EH (cell line): ENCODE measurements at regions not wholly inside any gene's neighbourhood (a gene's known extent, or its start where the extent isn't known, plus 50 kb on each side); places are given as distances from the start of the nearest gene placed in this dataset.
A peak's percentile ranks its signal among the peaks of the same experiment; 100 is the strongest.
"Not testable (repeated sequence)": the region's sequence is repeated elsewhere in the genome, so short reads cannot be mapped to it uniquely, and the experiment has no call there.

Source experiments
- DNase-seq: peaks from one replicate; pipeline ENCODE4 v3.0.0-alpha.2; 2015; ENCODE audit warnings: low read depth

DNA sequence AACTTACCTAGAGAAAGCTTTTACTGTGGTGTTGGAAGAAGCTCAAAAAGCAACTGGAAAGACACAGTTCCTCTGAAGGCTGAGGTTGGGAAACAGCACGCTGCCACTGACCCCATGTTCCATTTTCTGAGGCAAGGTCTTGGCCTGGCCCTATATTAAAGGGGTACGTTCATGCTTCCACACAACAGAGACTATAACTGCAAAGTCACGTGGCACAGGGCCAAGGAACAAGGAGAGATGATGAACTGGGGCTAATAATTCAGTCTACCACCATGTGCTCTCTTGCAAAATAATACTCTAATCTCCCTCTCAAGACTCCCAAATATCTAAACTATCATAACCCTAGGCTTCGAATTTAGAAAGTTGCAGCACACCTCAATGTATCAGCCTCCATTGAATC is 381.6 kb downstream of the DSEL start:
- DNase-seq = no peak

DNA sequence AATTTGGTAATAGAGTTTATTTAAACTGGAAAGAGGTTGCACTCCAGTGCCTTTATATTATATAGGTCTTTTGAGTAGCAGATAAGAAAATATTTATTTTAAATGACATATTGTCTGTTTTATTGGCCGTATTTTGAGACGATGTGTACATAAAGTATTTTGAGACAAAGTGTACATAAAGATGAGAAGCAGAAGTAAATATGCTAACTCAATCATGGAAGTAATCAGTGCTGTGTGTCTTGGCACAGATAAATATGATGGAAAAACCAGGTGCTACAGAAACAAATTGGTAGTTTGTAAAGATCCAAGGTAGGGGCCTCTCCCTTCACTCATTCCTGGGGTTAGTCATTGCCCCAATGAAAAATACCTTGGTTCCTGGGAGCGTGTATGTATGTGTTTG is 382.9 kb downstream of the DSEL start:
- no peak for DNase-seq

DNA sequence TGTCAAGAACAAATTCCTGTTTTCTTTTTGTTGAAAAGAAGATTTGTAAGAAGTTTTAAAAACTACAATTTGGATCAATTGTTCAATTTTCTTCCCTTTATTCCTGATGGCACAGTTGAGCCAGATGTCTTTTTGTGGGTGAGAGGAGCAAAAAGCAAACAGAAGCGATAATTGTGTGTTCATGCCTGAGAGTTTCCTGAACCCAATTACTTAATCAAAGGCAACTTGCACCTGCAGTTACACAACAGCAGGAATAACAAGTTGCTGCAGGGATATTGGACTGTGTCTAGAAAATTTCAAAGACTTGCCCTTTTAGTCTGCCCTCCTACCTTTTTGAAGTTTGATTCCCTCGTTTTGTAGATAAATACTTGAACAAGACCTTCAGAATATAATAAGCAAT is 383.6 kb downstream of the DSEL start:
- no peak for DNase-seq

DNA sequence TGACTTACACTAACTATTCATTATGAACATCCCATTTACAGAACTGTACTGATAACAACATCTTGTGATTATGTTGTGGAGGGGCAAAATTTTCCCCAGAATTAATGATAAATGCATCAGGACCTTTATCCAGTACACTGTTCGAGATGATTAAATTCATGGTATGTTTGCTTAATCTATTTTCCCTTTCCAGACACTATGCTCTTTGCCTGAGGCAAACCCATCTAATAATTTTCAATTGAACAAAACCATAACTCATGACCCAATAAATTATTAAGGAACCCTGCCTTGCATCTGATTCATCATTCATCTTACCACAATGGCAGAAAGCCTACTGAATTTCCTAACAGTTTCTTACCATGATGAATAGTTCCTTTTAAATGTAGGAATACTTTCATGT is 385.0 kb downstream of the DSEL start:
- no peak for DNase-seq

DNA sequence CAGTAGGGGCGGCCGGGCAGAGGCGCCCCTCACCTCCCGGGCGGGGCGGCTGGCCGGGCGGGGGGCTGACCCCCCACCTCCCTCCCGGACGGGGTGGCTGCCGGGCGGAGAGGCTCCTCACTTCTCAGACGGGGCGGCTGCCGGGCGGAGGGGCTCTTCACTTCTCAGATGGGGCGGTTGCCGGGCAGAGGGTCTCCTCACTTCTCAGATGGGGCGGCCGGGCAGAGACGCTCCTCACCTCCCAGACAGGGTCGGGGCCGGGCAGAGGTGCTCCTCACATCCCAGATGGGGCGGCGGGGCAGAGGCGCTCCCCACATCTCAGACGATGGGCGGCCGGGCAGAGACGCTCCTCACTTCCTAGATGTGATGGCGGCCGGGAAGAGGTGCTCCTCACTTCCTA is 389.8 kb downstream of the DSEL start:
- DNase-seq = not testable (repeated sequence)

DNA sequence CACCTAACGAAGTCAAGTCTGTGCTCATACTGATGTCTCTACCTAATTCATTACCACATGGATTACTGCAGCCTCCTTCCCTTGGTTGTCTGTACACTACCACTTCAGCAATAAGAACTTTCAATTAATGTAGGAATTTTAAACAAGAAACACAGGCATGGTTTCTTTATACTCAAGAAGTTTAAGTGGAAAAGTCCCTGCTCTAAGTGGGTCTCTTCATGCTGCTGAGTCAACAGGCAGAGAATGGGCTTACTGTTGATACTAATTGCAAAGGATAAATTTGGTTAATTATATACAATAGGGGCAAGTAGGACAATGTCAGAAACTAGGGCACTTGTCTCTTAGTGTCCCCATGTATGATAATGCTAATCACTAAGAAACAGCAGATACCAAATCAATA is 392.6 kb downstream of the DSEL start:
- DNase-seq = no peak

DNA sequence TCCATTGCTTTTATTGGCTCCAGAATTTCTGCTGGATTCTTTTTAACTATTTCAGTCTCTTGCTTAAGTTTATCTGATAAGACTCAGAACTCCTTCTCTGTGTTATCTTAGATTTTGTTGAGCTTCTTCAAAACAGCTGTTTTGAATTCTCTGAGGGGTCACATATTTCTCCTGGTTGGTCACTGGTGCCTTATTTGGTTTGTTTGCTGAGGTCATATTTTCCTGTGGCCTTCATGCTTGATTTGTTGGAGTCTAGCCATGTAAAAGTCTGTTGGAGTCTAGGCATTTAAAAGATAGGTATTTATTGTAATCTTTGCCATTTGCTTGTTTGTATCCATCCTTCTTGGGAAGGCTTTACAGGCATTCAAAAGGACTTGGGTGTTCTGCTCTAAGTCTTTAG is 398.7 kb downstream of the DSEL start:
- peak; percentile 13 for DNase-seq

DNA sequence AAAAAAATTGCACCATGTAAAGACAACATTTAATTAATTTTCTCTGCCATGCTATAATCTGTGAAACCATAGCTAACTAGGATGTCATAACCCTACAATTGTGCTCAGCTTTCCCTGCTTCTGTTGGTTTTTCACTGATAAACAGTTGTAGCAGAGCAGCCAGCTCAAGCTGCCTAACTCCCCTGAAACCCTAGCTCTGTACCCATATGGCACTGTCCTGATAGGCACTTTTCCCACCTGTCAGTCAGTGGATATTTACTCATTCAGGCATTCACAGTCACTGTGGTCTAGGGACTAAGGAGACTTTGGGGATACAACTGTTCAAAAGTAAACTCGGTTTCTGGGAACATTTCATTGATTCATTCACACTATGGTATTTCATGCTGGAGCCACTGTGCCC is 407.0 kb downstream of the DSEL start:
- DNase-seq = no peak

DNA sequence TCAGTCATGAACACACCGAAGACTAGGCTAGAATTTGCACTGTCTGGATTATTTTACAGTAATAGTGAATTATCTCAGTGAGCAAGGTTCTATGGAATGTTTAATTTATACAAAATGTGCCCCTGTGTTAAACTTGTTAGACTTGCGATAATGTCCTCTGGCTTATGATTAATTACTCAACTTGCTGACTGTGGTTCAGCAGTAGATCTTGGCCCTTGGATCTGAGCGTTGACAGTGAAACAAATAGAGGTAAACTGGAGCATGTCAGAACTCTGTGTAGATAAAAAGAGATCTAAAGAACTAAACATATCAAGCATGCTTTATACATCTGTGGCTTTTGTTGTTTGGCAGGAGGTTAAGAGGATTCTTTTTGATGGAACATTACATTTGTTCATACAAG is 407.6 kb downstream of the DSEL start:
- no peak for DNase-seq

DNA sequence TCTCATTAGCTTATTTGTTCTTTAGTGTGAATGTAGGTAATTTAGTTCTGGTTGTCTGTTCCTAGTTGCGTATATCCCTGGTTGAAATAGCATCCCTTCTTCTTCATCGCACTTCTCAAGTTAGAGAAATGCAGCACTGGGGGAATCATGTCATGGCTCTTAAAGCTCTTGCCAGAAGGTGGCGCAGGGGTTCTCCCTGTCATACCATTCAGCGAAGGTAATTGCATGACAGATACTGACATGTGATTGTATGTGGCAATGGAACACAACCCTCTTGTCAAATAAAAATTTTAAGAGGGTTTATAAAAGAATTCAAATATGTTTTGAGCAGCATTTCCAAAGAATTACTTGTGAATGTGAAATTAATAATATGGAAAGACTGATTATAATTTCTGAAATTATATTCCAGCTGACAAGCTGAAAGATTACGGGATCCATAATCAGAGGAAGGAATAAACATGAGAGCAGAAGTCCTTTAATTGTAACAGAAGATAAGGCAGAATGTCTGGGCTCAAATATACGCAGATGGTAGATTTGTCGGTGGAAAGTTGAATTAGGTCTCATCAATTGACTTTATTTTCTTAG is 411.7 kb downstream of the DSEL start:
- peak; percentile 60 for DNase-seq

DNA sequence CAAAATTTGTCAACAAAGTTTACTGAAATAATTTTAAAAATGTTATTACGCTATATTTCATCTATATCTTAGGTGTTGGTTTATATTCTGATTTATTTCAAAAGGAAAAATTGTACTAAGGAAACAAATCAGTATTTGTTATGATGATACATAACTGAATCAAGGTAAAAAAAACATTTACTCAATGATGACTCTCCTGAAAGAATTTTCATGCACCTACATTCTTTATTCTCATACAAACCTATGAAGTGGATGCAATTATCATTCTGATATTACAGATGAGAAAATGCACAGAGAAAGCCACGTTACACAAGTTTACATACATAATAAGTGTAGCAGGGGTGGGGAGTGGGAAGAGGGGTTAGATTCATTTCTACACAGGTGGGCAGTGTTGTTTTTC is 422.4 kb downstream of the DSEL start:
- DNase-seq = no peak

DNA sequence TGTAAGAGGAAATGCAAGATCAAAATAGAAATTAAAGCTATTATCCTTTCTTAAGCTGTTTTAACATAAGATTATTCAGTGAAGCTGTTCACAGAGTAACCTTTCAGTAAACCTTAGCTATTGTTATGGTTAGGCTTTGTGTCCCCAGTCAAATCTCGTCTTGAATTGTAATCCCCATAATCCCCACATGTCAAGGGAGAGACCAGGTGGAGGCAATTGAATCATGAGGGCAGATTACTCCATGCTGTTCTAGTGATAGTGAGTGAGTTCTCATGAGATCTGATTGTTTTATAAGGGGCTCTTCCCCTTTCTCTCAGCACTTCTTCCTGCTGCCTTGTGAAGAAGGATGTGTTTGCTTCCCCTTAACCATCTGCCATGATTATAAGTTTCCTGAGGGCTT is 424.4 kb downstream of the DSEL start:
- DNase-seq = no peak

DNA sequence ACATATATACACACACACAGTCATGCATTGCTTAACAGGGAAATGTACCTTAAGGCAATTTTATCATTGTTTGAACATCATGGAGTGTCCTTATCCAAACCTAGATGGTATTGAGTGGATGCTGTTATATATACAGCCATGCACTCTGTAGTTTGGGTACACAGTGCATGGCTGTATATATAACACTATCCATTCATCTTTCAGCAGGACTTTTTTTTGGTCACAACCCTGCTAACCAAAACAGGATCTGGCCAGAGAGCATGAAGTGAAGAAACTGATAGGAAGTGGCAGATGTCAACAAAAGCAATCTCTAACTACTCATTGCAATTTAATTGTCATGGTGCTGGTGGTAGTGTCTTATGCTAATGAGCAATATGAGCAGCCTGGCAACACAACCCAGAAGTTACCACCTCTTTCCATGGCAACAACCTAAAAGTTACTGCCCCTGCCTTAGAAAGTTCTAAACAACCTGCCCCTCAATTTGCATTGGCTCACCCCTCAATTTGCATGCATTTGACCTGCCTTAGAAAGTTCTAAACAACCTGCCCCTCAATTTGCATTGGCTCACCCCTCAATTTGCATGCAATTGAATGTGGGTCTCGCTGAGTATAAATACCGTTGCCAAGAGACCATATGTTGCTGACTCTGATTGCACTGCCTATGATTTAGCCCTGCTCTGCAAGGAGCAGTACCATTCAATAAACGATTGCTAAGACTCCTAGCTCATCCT is 434.9 kb downstream of the DSEL start:
- no peak for DNase-seq

DNA sequence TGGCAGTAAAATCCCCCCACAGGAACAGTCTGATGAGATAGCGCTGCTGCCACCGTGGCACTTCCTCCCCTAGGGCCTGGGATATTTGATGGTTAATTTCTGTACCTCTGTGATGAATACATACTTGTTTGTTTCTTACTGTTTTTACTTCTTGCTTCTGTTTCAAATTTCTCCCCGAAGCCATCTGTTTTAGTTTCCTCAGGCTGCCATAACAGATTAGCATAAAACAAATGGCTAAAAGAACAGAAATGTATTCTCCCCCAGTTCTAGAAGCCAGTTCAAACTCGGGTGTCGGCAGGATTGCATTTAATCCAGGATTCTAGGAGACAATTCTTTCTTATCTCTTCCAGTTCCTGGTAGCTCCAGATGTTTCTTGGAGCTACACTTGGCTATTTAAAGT is 435.9 kb downstream of the DSEL start:
- DNase-seq = no peak

DNA sequence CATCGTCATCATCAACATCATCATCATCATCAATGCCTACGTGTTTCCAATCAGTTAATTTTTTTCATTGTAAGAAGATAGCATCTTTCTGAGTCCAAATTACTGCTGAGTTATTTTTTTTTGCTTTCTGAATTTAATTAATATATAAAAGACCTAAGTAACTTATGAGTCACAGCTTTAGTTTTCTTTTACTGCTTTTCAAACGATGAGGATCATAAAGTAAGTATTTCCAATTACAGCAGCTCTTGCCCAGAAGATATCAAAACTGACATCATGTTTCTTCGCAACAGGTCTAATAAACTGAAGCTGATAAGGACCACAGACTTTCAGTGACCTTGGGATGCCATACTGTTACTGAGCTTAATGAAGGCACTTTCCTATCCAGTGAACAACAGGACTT is 442.2 kb downstream of the DSEL start:
- DNase-seq = no peak

DNA sequence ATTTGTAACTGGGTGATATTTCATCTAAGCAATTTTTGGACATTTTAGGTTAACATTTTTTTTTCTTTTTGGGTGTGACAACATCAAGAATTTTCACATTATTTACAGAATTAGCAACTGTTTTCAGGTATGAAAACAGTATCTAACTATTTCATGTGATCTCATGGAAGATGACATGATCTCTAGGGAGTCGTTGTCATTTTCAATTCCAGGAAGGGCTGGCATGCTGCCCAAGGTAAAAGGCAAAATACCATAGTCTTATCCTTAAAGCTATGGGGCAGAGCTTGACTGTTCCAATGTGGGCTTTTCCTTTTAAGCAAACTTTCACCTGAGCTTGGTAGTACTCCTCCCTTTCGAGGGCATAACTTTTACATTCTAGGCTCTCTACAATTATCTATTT is 443.7 kb downstream of the DSEL start:
- DNase-seq = no peak

DNA sequence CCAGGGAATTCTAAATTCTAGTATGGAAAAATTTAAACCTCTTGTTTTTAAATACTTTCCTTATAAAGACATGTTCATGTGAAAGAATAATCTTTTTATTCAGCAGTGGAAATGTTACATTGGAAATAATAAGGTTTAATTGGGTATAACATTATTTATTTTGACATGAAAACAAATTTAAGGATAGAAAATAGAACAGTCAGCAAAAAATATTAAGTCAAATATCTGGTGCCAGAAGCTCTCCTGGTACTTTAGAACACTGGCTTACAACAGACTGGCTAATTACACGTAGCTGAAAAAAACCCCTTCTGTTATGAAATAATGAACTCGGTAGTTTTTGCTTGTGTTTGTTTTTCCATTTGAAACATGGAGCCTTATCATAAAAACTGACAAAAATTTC is 447.9 kb downstream of the DSEL start:
- DNase-seq = no peak

DNA sequence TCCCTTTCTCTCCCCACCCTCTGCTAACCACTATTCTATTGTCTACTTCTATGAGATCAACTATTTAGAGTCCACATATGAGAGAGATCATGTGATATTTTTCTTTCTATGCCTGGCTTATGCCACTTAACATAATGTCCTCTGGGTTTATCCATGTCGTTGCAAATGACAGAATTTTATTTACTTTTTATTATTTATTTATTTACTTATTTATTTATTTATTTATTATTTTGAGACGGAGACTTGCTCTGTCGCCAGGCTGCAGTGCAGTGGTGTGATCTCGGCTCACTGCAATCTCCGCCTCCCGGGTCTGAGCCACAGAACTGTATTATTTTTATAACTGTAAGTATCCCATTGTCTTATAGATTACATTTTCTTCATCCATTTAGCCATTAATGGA is 443.4 kb upstream of the CDH19 start:
- DNase-seq = no peak

DNA sequence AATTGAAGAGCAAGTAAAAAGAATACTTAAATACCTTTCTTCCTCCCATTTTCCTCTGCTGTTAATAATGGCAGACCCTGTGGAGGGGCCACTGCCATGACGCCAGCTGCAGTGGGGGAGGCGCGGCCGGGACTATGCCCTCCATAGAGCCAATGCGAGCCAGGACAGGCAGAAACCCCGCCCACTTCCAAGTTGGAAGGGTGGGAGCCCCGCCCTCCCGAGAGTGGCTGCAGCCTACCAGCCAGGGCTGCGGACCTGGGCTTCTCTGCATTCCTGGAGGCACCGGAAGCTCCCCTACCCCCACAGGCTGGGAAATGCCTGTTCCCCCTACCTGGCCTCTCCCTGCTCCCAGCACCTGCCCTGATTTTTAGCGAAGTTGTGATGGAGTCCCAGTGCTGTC is 439.4 kb upstream of the CDH19 start:
- no peak for DNase-seq

DNA sequence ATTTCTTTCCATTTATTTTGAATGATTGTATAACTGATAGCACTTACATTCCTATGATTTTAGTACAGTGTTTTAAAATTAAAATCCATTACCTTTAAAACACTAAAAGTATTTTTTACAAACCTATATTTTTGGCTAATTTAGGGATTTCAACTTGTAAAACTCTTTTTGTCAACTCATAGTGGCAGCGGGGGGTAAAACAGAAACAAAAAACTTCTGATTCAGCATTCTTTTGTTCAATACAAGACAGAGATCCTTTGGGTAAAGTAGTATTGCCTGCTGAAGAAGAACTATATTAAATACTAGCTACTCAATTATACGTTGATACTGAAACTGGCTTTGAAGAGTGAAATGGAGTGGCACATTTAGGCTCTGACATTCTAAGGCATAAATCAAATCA is 437.4 kb upstream of the CDH19 start:
- DNase-seq = no peak

DNA sequence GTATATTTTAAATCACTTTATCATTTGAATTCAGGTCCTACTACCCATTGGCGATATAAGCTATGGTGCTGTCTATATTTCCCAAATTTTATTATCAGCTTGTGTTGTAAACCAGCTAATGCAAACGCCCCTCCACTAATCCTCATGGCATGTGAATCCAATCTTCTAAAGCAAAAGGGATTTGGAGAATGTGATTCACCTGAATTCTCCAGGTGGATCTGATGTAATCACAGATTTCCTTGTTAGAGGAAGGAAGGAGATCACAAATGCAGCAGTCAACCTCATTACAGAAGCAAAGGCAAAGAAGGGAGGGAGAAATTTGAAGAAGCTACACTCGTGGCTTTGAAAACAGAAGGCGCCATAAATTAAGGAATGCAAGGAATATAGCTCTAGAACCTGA is 431.1 kb upstream of the CDH19 start:
- DNase-seq = no peak

DNA sequence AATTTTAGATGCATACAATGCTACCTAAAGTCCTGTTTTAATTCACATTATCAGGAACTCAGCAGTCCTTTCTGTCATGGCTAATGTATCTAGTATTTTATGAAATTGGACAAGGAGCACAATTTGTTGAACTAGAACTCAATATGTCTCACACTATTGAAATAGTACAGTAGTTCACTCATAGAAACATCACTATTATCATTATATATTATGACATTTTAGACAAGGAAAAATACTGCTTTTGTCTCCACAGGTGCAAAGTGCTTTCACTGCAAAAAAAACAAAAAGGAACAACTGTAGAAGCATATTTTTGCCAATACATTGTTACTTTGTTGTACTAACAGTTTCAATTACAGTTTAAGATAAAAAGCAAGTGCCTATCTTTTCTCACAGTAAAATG is 419.2 kb upstream of the CDH19 start:
- no peak for DNase-seq

DNA sequence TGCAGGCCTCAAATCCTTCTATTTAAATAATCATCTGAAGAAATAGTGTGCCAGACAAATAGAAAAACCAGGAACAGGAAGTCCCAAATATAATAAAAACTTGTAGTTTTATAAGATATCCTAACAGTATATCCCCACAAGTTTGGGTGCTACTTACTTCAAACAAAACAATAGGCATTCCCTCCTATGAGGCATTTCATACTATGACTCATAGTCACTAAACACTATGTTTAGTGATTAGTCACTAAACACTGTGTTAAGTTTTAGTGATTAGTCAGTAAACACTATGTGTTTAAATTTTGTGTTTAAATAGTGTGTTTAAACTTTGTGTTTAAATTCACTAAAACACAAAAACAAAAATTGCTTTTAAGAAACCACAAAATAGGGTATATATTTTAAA is 407.0 kb upstream of the CDH19 start:
- DNase-seq = no peak

DNA sequence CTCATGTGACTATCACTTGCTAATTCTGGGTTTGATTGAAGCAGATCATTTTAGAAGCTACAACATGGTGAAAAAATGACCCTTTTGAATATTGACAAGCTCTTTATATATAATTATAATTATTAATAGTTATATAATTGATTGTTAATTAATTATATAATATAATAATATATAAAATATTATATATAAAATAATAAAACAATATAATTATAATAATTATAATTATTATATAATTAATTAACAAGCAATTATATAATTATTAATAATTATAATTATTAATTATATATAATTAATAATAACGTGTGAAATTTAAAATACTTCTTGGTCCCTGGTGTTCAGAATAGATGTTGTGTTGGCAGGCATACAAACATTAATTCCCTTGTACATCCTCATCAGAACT is 404.1 kb upstream of the CDH19 start:
- no peak for DNase-seq
